Osteoblast (primary cell): ENCODE measurements at regions not wholly inside any gene's neighbourhood (a gene's known extent, or its start where the extent isn't known, plus 50 kb on each side); places are given as distances from the start of the nearest gene placed in this dataset.

Source experiments
- DNase-seq: peaks from one replicate; pipeline ENCODE4 v3.0.0; 2011; ENCODE audit warnings: low spot score, mixed read lengths; ENCODE audit not compliant: insufficient read length; ENCODE audit errors: missing footprints
- H2AFZ ChIP-seq: 2 replicates; pipeline ENCODE4 v1.6.0; 2011; ENCODE audit warnings: mild to moderate bottlenecking, low read length
- H3K27ac ChIP-seq: 2 replicates; pipeline ENCODE4 v1.5.1; 2011; ENCODE audit warnings: mild to moderate bottlenecking, low read depth, low read length, moderate library complexity
- H3K27me3 ChIP-seq: 2 replicates; pipeline ENCODE4 v1.6.0; 2012; ENCODE audit warnings: mild to moderate bottlenecking, control low read depth, inconsistent platforms, low read length, moderate library complexity; ENCODE audit not compliant: insufficient read depth
- H3K36me3 ChIP-seq: 2 replicates; pipeline ENCODE4 v1.5.1; 2011; ENCODE audit warnings: mild to moderate bottlenecking, low read length, control low read depth, moderate library complexity; ENCODE audit not compliant: insufficient read depth
- H3K4me1 ChIP-seq: 2 replicates; pipeline ENCODE4 v1.5.1; 2011; ENCODE audit warnings: mild to moderate bottlenecking, low read length, control low read depth, moderate library complexity; ENCODE audit not compliant: insufficient read depth
- H3K4me2 ChIP-seq: 2 replicates; pipeline ENCODE4 v1.6.0; 2011; ENCODE audit warnings: mild to moderate bottlenecking, low read length; ENCODE audit not compliant: insufficient read depth
- H3K4me3 ChIP-seq: fragments of 200-600 bp; sonication (generic); 3 replicates; pipeline ENCODE4 v1.5.1; 2012; ENCODE audit warnings: mild to moderate bottlenecking, low read length, inconsistent platforms; ENCODE audit not compliant: insufficient read depth
- H3K79me2 ChIP-seq: 2 replicates; pipeline ENCODE4 v1.6.0; 2012; ENCODE audit warnings: mild to moderate bottlenecking, low read length, control low read depth, inconsistent platforms; ENCODE audit not compliant: insufficient read depth
- H3K9me3 ChIP-seq: 2 replicates; pipeline ENCODE4 v1.5.1; 2011; ENCODE audit warnings: low read depth, low read length, control low read depth
- H4K20me1 ChIP-seq: 2 replicates; pipeline ENCODE4 v1.6.0; 2012; ENCODE audit warnings: mild to moderate bottlenecking, low read length, control low read depth; ENCODE audit not compliant: insufficient read depth
- CTCF ChIP-seq: IDR thresholded peaks from 2 replicates; pipeline ENCODE4 v1.5.1; 2011; ENCODE audit warnings: mild to moderate bottlenecking, low read depth, low read length, moderate library complexity; ENCODE audit errors: extremely low read depth

GRCh38 chr7:155231941-155232340, 65.7 kb upstream of the INSIG1 start:
- no peak overlapping the region for H3K27ac ChIP-seq
- TF ChIP-seq CTCF, result no peak
- H2AFZ ChIP-seq, result no peak overlapping the region
- H3K9me3 ChIP-seq, result no peaks in the 10 kb centered on the region
- no peaks in the 10 kb centered on the region for H3K79me2 ChIP-seq
- peaks cover 14% of the 10 kb centered on the region for H3K4me1 ChIP-seq
- H3K27me3 ChIP-seq, result no peaks in the 10 kb centered on the region
- H3K4me3 ChIP-seq, result no peak overlapping the region
- peak; percentile 45 for DNase-seq
- H3K4me2 ChIP-seq, result no peak overlapping the region
- H4K20me1 ChIP-seq, result no peaks in the 10 kb centered on the region
- no peaks in the 10 kb centered on the region for H3K36me3 ChIP-seq

- DNase-seq, result peak; percentile 62
- Histone ChIP-seq H4K20me1 (no peaks in the 10 kb centered on the region), H2AFZ (no peak overlapping the region), H3K4me1 (peaks cover 14% of the 10 kb centered on the region), H3K27me3 (no peaks in the 10 kb centered on the region), H3K4me3 (no peak overlapping the region), H3K4me2 (no peak overlapping the region), H3K36me3 (no peaks in the 10 kb centered on the region), H3K9me3 (no peaks in the 10 kb centered on the region), H3K79me2 (no peaks in the 10 kb centered on the region), H3K27ac (no peak overlapping the region)
- no peak for TF ChIP-seq CTCF
Measured at GRCh38 chr7:155232911-155233310, 64.8 kb upstream of the INSIG1 start.

- DNase-seq, result peak; percentile 65
- Histone ChIP-seq H3K4me2 (no peak overlapping the region), H3K9me3 (no peaks in the 10 kb centered on the region), H3K4me1 (peaks cover 10% of the 10 kb centered on the region), H3K36me3 (no peaks in the 10 kb centered on the region), H3K27ac (no peak overlapping the region), H2AFZ (no peak overlapping the region), H3K4me3 (no peak overlapping the region), H3K27me3 (no peaks in the 10 kb centered on the region), H3K79me2 (no peaks in the 10 kb centered on the region), H4K20me1 (no peaks in the 10 kb centered on the region)
- no peak for TF ChIP-seq CTCF
Measured at GRCh38 chr7:155233311-155234157, 64.1 kb upstream of the INSIG1 start.

GRCh38 chr7:155234158-155234492, 63.6 kb upstream of the INSIG1 start:
- no peak overlapping the region for H3K4me3 ChIP-seq
- H3K36me3 ChIP-seq, result no peaks in the 10 kb centered on the region
- H3K27ac ChIP-seq, result no peak overlapping the region
- TF ChIP-seq CTCF, result peak; percentile 15
- H3K4me1 ChIP-seq, result peaks cover 6% of the 10 kb centered on the region
- DNase-seq, result peak; percentile 44
- H3K9me3 ChIP-seq, result no peaks in the 10 kb centered on the region
- no peak overlapping the region for H3K4me2 ChIP-seq
- H3K27me3 ChIP-seq, result no peaks in the 10 kb centered on the region
- no peaks in the 10 kb centered on the region for H4K20me1 ChIP-seq
- H2AFZ ChIP-seq, result no peak overlapping the region
- H3K79me2 ChIP-seq, result no peaks in the 10 kb centered on the region
